OCI-LY7 (cell line): ENCODE measurements at regions not wholly inside any gene's neighbourhood (a gene's known extent, or its start where the extent isn't known, plus 50 kb on each side); places are given as distances from the start of the nearest gene placed in this dataset.

ENCODE experiments used
- BruUV-seq: library from RNA; stranded (reverse); fragments of 400-500 nt; replicated peaks from 2 replicates; lab custom pipeline; 2021; lab: Mats Ljungman, UMichigan
- CTCF ChIA-PET: fragments of 300-600 bp; sonication (Branson Sonifier 250); formaldehyde crosslinking; loops from one replicate; lab custom pipeline; 2022; ENCODE audit warnings: antibody characterized with exemption; ENCODE audit not compliant: unreplicated experiment; lab: Charles Lee
- POLR2A ChIA-PET: fragments of 300-600 bp; sonication (Branson Sonifier 250); formaldehyde crosslinking; loops from one replicate; lab custom pipeline; 2022; ENCODE audit warnings: antibody characterized with exemption; lab: Charles Lee
- DNase-seq: peaks from one replicate; pipeline ENCODE4 v3.0.0-alpha.2; 2015; ENCODE audit warnings: low spot score
- H2AFZ ChIP-seq: fragments of 200-600 bp; sonication (generic), shearing (Covaris generic); 2 replicates; pipeline ENCODE4 v1.6.1; 2014; ENCODE audit warnings: mild to moderate bottlenecking, antibody characterized with exemption, low read length, moderate library complexity
- H3K27ac ChIP-seq: fragments of 200-600 bp; sonication (generic); 2 replicates; pipeline ENCODE4 v1.5.1; 2014; ENCODE audit warnings: mixed run types, low read depth, mild to moderate bottlenecking, moderate library complexity, low read length, inconsistent platforms; ENCODE audit not compliant: poor library complexity, severe bottlenecking
- H3K36me3 ChIP-seq: fragments of 200-600 bp; sonication (generic); 2 replicates; pipeline ENCODE4 v1.6.1; 2014; ENCODE audit warnings: mild to moderate bottlenecking, antibody characterized with exemption, low read length, moderate library complexity, mixed read lengths; ENCODE audit not compliant: insufficient read depth
- H3K4me1 ChIP-seq: fragments of 200-600 bp; sonication (generic); 2 replicates; pipeline ENCODE4 v1.5.1; 2014; ENCODE audit warnings: mild to moderate bottlenecking, low read length; ENCODE audit not compliant: insufficient read depth, poor library complexity, severe bottlenecking
- H3K4me2 ChIP-seq: fragments of 200-600 bp; sonication (generic); 2 replicates; pipeline ENCODE4 v1.6.1; 2014; ENCODE audit warnings: mild to moderate bottlenecking, low read length
- H3K4me3 ChIP-seq: fragments of 200-600 bp; sonication (generic); 2 replicates; pipeline ENCODE4 v1.5.1; 2014; ENCODE audit warnings: mild to moderate bottlenecking, low read depth, low read length; ENCODE audit not compliant: poor library complexity, severe bottlenecking
- H3K79me2 ChIP-seq: fragments of 200-600 bp; sonication (generic); 2 replicates; pipeline ENCODE4 v1.6.1; 2016; ENCODE audit warnings: low read depth, mild to moderate bottlenecking, low read length, moderate library complexity, mixed read lengths; ENCODE audit not compliant: insufficient read depth
- H3K9me2 ChIP-seq: fragments of 200-600 bp; sonication (generic); 2 replicates; pipeline ENCODE4 v1.6.1; 2016; ENCODE audit warnings: mild to moderate bottlenecking, low read length, mixed read lengths; ENCODE audit not compliant: insufficient read depth
- H3K9me3 ChIP-seq: fragments of 200-600 bp; sonication (generic); 2 replicates; pipeline ENCODE4 v1.6.1; 2014; ENCODE audit warnings: mild to moderate bottlenecking, mixed run types, low read length, mixed read lengths
- H4K20me1 ChIP-seq: fragments of 200-600 bp; sonication (generic); 2 replicates; pipeline ENCODE4 v1.6.1; 2014; ENCODE audit warnings: mild to moderate bottlenecking, antibody characterized with exemption, low read length, moderate library complexity, mixed read lengths; ENCODE audit not compliant: insufficient read depth
- EZH2phosphoT487 ChIP-seq: fragments of 200-600 bp; sonication (generic); IDR thresholded peaks from 2 replicates; pipeline ENCODE4 v1.6.1; 2018; ENCODE audit warnings: low read depth, borderline replicate concordance, mild to moderate bottlenecking, mixed run types, antibody characterized with exemption, low read length, moderate library complexity, mixed read lengths
- intact Hi-C: fragments of 100-400 bp; cut with micrococcal nuclease; formaldehyde crosslinking; loops from one replicate; pipeline ENCODE4 v1.10.0; 2022; ENCODE audit not compliant: unreplicated experiment
- TF ChIP-seq, protein P1 (sequence below): fragments of 200-600 bp; sonication (generic); conservative IDR thresholded peaks from 2 replicates; pipeline ENCODE4 v1.5.1; 2014; ENCODE audit warnings: mild to moderate bottlenecking, antibody characterized with exemption, low read length, moderate library complexity, mixed read lengths

DNA sequence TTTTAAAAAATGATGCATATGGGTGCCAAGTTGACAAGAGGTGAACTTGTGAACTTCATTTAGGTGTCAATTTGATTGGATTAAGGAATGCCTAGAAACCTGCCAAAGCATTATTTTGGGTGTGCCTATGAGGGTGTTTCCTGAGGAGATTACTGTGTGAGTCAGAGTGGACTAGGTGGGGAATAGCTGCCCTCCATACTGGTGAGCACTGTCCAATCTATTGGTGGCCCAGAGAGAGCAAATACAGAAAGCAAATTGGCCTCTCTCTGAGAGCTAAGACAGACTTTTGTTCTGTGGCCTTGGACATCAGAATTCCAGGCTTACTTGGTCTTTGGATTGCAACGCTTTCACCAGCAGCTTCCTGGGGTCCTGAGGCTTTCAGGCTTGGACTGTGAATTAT, 388.0 kb downstream of the SUCLG1 start:
- CTCF ChIA-PET, result no interaction called here
- TF ChIP-seq EZH2phosphoT487, result no peak
- TF ChIP-seq, protein P1, sequence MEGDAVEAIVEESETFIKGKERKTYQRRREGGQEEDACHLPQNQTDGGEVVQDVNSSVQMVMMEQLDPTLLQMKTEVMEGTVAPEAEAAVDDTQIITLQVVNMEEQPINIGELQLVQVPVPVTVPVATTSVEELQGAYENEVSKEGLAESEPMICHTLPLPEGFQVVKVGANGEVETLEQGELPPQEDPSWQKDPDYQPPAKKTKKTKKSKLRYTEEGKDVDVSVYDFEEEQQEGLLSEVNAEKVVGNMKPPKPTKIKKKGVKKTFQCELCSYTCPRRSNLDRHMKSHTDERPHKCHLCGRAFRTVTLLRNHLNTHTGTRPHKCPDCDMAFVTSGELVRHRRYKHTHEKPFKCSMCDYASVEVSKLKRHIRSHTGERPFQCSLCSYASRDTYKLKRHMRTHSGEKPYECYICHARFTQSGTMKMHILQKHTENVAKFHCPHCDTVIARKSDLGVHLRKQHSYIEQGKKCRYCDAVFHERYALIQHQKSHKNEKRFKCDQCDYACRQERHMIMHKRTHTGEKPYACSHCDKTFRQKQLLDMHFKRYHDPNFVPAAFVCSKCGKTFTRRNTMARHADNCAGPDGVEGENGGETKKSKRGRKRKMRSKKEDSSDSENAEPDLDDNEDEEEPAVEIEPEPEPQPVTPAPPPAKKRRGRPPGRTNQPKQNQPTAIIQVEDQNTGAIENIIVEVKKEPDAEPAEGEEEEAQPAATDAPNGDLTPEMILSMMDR, result no peak
- H3K4me3 ChIP-seq, result no peak overlapping the region

DNA sequence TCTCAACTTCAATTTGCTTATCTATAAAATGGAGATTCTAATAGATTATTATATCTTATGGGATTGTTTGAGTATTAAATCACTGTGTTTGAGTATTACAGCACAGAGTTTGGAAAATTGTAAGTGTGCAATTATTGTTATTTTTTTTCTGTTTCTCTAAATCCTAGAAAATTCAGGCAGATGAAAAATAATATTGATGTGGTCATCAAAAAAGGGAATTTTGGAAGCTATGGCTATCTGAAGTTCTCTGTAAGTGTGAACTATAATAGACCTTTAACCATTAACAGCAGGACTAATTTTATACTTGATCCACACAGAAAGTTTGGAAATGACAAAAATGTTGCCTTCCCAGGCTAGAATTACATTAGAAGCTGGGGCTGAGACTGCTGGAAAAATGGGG, 393.2 kb downstream of the SUCLG1 start:
- no peak overlapping the region for H3K27ac ChIP-seq
- H3K4me1 ChIP-seq, result no peaks in the 10 kb centered on the region
- no peak overlapping the region for H2AFZ ChIP-seq
- no peaks in the 10 kb centered on the region for H3K79me2 ChIP-seq
- TF ChIP-seq, protein P1, result no peak
- no peak for TF ChIP-seq EZH2phosphoT487
- intact Hi-C loops, result no loop called here
- no peak overlapping the region for H3K4me3 ChIP-seq
- no peaks in the 10 kb centered on the region for H3K9me3 ChIP-seq
- DNase-seq, result no peak
- CTCF ChIA-PET, result no interaction called here
- no peaks in the 10 kb centered on the region for H4K20me1 ChIP-seq
- no peaks in the 10 kb centered on the region for H3K9me2 ChIP-seq
- no peak overlapping the region for H3K4me2 ChIP-seq
- no TSS peak for BruUV-seq
- POLR2A ChIA-PET, result no interaction called here
- no peaks in the 10 kb centered on the region for H3K36me3 ChIP-seq

More for the DNA sequence above, 388.0 kb downstream of the SUCLG1 start:
- Histone ChIP-seq H2AFZ (no peak overlapping the region), H3K4me2 (no peak overlapping the region), H3K9me2 (no peaks in the 10 kb centered on the region), H4K20me1 (no peaks in the 10 kb centered on the region), H3K4me1 (no peaks in the 10 kb centered on the region), H3K9me3 (no peaks in the 10 kb centered on the region), H3K27ac (no peak overlapping the region), H3K79me2 (no peaks in the 10 kb centered on the region), H3K36me3 (no peaks in the 10 kb centered on the region)
- BruUV-seq, result no TSS peak
- no peak for DNase-seq
- intact Hi-C loops, result no loop called here
- POLR2A ChIA-PET, result no interaction called here

DNA sequence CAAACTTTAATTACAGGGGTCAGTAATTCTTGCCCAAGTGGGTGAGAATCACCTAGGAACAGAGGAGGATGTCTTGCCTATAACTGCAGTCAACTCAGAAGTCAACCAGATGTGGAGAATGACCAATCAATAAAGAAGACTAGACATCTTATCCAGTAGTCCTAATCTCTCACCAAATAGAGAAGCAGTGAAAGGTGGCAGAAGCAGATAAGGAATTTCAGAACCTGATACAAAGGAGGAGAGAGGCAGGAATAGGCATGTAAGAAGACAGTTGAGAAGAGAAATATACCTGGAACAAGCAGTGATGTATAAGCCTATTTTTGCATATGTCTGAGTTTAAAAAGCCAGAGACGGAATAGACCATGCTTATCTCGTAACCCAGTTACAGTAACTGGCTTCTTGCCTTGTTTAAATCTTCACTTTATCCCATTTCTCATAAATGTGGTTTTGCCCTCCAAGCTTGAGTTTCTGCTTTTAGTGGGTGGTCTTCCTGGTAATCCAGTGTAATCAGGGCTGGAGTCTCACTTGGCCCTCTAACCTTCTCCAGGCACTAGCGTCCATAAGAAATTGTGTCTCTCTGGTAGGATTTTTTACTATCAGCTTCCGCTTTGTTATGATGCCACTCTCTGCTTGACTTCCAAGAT, 401.0 kb downstream of the SUCLG1 start:
- no TSS peak for BruUV-seq
- CTCF ChIA-PET, result no interaction called here

More for the DNA sequence above, 401.0 kb downstream of the SUCLG1 start:
- Histone ChIP-seq H2AFZ (no peak overlapping the region), H3K9me3 (no peaks in the 10 kb centered on the region), H3K4me1 (no peaks in the 10 kb centered on the region), H3K9me2 (no peaks in the 10 kb centered on the region), H3K4me3 (no peak overlapping the region), H3K27ac (no peak overlapping the region), H4K20me1 (no peaks in the 10 kb centered on the region), H3K36me3 (no peaks in the 10 kb centered on the region), H3K4me2 (no peak overlapping the region), H3K79me2 (no peaks in the 10 kb centered on the region)
- intact Hi-C loops, result no loop called here
- POLR2A ChIA-PET, result no interaction called here
- DNase-seq, result no peak
- no peak for TF ChIP-seq EZH2phosphoT487
- TF ChIP-seq, protein P1, result no peak
